Stimulated activated CD8-positive, alpha-beta memory T cell treated with anti-CD3 and anti-CD28 coated beads, Interleukin-12 subunit alpha, Interleukin-12 subunit beta, amount 100 ng/mL, for 4 hours (primary cell): ENCODE measurements at regions not wholly inside any gene's neighbourhood (a gene's known extent, or its start where the extent isn't known, plus 50 kb on each side); places are given as distances from the start of the nearest gene placed in this dataset.
"Not testable (repeated sequence)": the region's sequence is repeated elsewhere in the genome, so short reads cannot be mapped to it uniquely, and the experiment has no call there.

Experiments used
- DNase-seq: peaks from one replicate; pipeline ENCODE4 v3.0.0-alpha.2; 2020; ENCODE audit warnings: low read depth

DNA sequence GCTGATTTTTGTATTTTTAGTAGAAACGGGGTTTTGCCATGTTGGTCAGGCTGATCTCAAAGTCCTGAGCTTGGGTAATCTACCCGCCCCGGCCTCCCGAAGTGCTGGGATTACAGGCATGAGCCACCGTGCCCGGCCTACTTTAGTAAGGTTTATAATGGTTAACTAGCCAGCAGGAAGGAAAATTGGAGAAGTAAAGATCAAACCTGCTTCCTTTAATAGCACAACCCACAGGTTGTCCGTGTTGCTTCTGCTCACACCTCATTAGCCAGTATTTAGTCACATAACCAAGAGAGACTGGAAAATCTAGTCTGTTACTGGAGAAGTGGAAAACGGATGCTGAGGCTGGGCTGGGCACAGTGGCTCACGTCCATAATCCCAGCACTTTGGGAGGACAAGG, 51.9 kb upstream of the TBL1XR1 start:
- no peak for DNase-seq

DNA sequence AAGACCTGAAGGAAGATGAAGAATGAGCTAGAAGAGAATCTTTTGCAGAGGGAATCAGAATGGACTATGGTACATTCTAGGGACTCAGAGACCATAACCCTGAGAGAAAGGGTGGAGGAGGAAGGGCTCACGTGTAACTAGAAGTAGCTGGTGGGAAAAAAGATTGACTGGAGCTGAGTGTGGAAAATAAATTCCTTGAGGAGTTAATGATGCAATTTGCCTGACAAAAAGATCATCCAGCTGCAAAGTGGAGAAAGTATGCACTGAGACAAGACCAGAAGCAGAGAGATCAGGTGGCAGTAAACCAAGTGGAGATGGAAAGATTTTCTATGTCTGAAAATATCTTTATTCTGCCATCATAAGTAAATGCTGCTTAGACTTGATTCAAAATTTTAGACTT, 52.9 kb upstream of the TBL1XR1 start:
- no peak for DNase-seq

DNA sequence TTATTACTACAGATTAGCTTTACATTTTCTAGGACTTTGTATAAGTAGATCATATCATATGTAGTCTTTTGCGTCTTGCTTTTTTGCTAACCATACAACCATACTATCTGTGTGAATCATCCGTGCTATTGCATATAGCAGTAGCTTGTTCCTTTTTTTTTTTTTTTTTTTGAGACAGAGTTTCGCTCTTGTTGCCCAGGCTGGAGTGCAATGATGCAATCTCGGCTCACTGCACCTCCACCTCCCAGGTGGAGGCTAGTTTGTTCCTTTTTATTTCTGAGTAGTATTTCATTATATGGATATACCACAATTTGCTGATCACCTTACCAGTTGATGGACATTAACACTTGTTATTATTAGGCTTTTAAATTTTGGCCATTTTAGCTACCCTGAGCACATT, 54.5 kb upstream of the TBL1XR1 start:
- DNase-seq = no peak

DNA sequence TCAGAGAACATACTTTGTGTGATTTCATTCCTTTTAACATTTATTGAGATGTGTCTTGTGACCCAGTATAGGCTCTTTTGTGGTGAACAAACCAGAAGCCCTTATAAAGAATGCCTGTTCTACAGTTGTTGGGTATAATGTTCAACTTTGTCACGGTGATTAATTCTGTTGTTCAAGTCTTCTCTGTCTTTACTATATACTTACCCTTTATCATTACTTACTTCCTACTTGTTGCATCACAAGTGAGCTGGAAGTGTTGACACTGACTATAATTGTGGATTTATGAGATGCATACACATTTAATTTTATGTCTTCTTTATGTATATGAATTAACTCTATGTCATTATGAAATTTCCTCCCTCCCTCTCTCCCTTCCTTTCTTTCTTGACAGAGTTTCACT, 59.7 kb upstream of the TBL1XR1 start:
- DNase-seq = no peak

DNA sequence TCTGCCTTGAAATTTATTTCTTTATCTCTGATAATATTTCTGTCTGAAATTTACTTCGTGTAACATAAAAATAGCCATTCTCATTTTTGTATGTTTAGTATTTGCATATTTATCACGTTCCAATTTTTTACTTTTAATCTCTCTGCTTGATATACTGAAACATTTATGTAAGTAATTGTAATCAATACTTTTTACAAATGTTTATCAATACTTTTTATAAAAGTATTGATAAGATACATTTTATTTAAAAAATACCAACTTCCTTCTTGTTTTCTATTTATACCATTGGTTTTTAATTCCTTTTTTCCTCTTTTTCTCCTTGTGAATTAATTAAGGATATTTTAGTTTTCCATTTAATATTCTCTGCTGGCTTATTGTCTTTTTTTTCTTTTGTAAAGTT, 60.3 kb upstream of the TBL1XR1 start:
- DNase-seq = no peak

DNA sequence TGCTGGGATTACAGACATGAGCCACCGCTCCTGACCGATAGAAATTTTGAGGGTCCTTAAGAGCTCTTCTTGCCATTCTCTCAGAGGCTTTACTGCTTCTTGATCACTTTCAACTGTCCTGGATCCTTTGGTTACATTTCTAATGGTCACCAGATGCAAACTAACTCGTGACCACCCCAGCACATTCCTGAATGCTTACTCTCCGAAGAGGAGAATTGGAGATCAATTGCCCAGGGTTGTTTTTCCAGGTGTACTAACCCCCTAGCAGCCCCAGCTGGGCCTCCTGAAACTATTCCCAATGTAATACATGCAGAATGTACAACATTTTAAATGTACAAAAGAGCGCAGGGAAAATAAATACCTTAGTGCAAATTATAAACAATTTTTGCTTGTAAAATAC, 65.1 kb upstream of the TBL1XR1 start:
- no peak for DNase-seq

- no peak for DNase-seq
Measured at GRCh38 chr3:177263615-177264368, 66.5 kb upstream of the TBL1XR1 start.

DNA sequence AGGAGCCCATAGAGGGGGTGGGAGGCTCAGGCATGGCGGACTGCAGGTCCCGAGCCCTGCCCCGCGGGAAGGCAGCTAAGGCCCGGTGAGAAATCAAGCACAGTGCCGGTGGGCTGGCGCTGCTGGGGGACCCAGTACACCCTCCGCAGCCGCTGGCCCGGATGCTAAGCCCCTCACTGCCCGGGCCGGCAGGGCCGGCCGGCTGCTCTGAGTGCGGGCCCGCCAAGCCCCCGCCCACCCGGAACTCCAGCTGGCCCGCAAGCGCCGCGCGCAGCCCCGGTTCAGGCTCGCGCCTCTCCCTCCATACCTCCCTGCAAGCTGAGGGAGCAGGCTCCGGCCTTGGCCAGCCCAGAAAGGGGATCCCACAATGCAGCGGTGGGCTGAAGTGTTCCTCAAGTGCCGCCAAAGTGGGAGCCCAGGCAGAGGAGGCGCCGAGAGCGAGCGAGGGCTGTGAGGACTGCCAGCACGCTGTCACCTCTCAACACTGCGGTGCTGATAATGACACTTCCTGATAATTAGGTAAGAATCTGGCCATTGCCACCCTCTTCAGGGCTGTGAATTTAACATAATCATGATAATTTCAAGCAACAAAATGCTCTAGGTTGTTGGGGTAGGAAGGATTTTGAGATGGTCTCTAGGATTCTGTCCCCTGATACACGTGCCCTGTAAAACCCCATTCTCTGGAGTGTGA, 74.7 kb upstream of the TBL1XR1 start:
- DNase-seq = not testable (repeated sequence)

DNA sequence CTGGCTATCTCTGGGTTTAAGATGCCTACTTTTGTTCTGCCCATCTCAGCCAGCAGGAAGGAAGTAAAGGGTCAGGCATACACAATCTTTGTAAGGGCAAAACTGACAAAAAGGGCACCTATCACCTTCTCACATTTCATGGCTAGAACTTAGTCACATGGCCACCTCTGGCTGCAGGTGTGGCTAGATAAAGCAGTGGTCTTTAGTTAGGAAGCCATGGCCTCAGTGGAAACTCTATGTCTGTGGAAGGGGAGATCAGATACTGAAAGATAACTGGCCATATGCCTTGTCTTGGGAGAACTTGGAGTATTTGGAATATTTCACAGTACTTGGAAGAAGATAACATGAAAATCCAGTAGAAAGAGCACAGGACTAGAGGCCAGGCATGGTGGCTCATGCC, 80.7 kb upstream of the TBL1XR1 start:
- DNase-seq = no peak

DNA sequence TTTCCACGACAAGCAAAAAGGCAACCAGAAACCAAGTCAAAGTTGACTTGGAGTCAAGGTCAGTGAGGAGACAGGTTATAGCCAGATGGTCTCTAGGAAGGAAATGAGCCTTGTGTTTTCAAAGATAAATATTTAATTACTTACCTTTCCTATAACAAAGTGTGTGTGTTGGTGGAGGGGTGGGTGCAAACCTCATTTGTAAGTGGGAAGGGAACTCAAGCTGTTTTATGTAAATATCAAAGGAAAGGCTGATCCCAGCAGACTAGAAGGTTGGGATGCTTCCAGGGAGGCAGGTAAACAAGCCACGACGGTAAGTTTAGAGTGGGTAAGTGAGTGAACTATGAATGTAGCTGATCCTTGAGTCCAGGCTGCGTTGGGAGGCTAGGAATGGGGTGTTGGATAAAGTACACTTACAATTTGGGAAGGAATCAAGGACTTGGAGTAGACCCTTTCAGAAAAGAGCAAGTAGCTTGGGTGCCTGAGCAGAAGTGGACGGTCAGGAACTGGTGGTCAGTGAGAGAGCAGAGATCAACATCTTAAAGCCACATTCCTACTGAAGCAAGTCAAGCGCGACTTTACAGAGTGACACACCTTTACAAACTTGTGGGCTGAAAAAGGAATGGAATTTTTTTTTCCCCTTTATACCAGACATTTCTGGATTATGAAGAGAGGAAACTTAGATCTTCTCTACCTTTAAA, 82.0 kb upstream of the TBL1XR1 start:
- no peak for DNase-seq

GRCh38 chr3:177281292-177282118, 84.2 kb upstream of the TBL1XR1 start:
- no peak for DNase-seq

GRCh38 chr3:177282119-177282655, 84.9 kb upstream of the TBL1XR1 start:
- no peak for DNase-seq

DNA sequence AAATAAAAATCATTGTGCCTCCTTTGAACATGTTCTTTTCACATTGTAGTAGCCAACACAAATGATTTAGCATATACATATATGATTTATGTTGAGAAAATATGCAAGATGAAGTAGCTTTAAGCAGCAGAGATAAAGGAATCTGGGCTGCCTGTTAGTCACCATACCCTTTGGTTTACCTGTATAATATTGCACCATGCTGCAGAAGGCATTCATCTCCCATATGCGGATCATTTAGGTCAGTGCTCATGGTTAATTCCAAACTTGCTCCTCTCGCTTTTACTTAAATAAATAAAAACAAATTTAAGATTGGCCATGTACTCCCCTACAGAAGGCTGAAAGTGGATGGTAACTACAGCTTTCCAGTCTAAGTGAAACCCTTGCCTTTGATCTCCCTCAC, 86.7 kb upstream of the TBL1XR1 start:
- no peak for DNase-seq

DNA sequence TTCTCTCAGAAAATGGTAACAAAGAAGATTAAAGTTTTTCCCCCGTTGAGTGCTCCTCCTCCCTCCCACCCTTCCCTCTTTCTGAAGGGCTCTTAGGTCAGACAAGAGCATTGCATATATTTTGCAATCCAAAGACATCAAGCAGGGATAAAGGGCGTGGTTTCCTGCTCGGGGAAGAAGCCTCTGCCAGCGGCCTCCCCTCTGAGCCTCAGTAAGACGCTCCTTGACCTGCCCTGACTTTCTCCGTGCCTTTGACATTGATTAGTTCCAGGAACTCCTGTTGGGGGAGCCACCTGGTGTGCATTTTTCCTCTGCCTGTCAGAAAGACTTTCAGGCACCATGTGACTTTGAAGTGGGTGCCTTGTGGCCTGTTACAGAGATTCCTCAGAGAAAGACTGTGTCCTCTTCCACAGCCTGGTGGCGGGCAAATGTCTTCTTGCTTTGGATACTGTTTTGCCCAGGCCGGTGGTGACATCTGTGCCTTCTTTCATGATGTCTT, 87.2 kb upstream of the TBL1XR1 start:
- DNase-seq = no peak

DNA sequence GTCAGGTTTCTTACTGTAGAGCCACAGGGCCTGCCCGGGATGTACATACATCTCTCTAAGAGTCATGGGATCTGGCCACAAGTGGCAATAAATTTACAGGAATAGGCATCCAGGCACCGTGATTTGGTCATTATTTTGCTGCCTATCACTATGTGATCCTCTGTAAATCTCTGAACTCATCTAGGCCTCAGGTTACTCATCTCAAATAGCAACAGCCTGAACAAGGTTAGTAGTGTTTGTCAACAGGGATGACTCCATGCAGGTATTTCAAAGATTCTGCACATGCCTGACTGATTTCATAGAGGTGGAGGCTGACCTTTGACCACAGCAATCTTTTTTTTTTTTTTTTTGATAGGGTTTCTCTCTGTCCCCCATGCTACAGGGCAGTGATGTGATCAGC, 88.8 kb upstream of the TBL1XR1 start:
- no peak for DNase-seq

DNA sequence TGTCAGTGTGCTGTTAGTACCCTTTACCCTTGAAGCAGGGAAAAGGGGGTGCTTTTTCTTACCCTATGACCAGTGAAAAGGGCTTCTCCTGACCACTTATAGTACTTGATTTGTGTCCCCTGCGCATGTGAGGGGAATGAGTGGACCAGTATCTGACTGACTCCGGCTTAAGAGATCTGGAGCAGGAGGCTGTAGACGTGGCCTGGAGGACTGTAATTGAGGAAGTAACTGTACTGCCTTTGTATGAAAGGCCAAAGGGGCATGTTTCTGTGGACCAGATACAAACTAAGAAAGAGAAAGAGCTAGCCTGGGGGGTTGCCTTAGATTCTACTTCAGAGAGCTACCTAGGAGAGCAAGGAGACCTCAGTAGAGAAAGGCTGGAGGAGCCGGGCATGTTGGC, 89.9 kb upstream of the TBL1XR1 start:
- no peak for DNase-seq

- DNase-seq = no peak
Measured at GRCh38 chr3:177290633-177291032, 93.4 kb upstream of the TBL1XR1 start.

DNA sequence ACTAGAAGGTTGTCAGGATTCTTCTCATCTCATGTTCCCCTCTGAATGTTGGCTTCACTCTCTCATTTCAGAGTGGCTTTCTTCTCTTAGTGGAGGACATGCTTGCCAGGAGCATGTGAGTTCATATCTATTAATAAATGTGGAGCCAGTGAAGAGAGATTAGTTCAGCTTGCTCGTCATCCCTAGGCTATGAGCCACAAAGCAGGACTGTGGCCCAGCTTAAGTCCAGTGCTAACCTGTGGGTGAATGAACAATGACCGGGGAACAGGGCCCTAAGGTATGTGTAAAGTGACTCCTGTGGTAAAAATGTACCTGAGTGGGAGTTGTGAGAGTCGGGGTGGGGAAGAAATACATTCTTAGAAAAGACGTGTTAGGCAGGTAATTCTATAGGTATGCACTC, 96.9 kb upstream of the TBL1XR1 start:
- no peak for DNase-seq

GRCh38 chr3:177295116-177295515, 97.8 kb upstream of the TBL1XR1 start:
- no peak for DNase-seq

GRCh38 chr3:177299250-177299649, 102.0 kb upstream of the TBL1XR1 start:
- no peak for DNase-seq

GRCh38 chr3:177300039-177300833, 103.0 kb upstream of the TBL1XR1 start:
- DNase-seq = no peak
